ENCODE measurements at regions not wholly inside any gene's neighbourhood (a gene's known extent, or its start where the extent isn't known, plus 50 kb on each side); places are given as distances from the start of the nearest gene placed in this dataset.

DNA sequence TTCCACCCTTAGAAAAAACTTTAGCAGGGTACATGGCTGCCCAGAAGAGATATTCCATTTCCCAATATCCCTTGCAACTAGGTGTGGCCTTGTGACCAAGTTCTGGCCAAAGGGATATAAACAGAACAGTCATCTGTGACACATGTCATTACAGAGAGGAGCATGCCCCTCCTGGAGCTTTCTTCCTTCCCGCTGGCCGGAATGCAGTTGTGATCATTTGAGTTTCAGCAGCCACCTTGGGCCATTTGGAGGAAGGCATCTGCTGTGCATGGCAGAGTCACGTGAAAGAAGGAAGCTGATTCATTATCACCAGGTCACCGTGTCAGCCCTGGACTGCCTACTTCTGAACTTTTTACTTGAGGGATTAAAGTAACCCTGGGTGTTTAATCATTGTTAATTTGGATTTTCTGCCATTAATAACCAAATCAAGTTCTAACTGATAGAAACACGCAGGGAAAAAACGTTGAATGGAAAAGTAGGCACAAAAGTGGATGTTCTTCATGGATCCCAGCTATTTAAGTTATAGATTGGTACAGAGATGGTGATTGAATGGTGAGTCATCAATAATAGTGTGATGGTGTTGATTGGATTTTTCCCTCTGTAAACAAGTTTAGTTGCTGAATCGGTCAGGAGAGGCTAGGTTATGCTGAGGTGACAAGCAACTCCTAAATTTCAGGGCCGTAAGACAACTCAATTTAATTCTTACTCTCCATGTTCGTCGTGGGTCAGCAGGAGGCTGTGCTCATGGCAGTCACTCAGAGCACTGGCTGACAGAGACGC, 80.7 kb upstream of the CCDC167 start:
- H3K79me2 ChIP-seq (ENCODE audit: control insufficient read depth, insufficient read depth, low read length, unreplicated experiment): no peaks in the 10 kb centered on the region
- peaks cover under 1% of the 10 kb centered on the region; the same call in 1 of the 2 replicates for H3K27me3 ChIP-seq (ENCODE audit: insufficient read depth, low read length)
- H3K36me3 ChIP-seq (ENCODE audit: insufficient read depth, low read length): no peaks in the 10 kb centered on the region
- no peak overlapping the region for H3K27ac ChIP-seq (ENCODE audit: low read depth, low read length)
- peaks cover 28% of the 10 kb centered on the region for H3K4me1 ChIP-seq (ENCODE audit: control insufficient read depth, insufficient read depth, low read length, unreplicated experiment)
- no peak overlapping the region for H3K4me3 ChIP-seq (ENCODE audit: low read depth, low read length)
- no peak overlapping the region for H2AFZ ChIP-seq (ENCODE audit: low read length, unreplicated experiment)

- H3K36me3 ChIP-seq (ENCODE audit: insufficient read depth, low read length): no peaks in the 10 kb centered on the region
- H3K79me2 ChIP-seq (ENCODE audit: control insufficient read depth, insufficient read depth, low read length, unreplicated experiment): no peaks in the 10 kb centered on the region
- no peak overlapping the region for H3K27ac ChIP-seq (ENCODE audit: low read depth, low read length)
- H3K4me3 ChIP-seq (ENCODE audit: low read depth, low read length): no peak overlapping the region
- H3K27me3 ChIP-seq (ENCODE audit: insufficient read depth, low read length): no peaks in the 10 kb centered on the region
- peaks cover 28% of the 10 kb centered on the region for H3K4me1 ChIP-seq (ENCODE audit: control insufficient read depth, insufficient read depth, low read length, unreplicated experiment)
- no peak overlapping the region for H2AFZ ChIP-seq (ENCODE audit: low read length, unreplicated experiment)
Measured at GRCh38 chr6:37579444-37580067, 79.9 kb upstream of the CCDC167 start.

GRCh38 chr6:37578104-37578503, 78.4 kb upstream of the CCDC167 start:
- Histone ChIP-seq H3K27ac (ENCODE audit: low read depth, low read length) (no peak overlapping the region), H3K36me3 (ENCODE audit: insufficient read depth, low read length) (no peaks in the 10 kb centered on the region), H3K4me3 (ENCODE audit: low read depth, low read length) (no peak overlapping the region), H2AFZ (ENCODE audit: low read length, unreplicated experiment) (no peak overlapping the region), H3K79me2 (ENCODE audit: control insufficient read depth, insufficient read depth, low read length, unreplicated experiment) (no peaks in the 10 kb centered on the region), H3K4me1 (ENCODE audit: control insufficient read depth, insufficient read depth, low read length, unreplicated experiment) (peaks cover 28% of the 10 kb centered on the region), H3K27me3 (ENCODE audit: insufficient read depth, low read length) (no peaks in the 10 kb centered on the region)

GRCh38 chr6:37576336-37576737, 76.6 kb upstream of the CCDC167 start:
- peaks cover 28% of the 10 kb centered on the region for H3K4me1 ChIP-seq (ENCODE audit: control insufficient read depth, insufficient read depth, low read length, unreplicated experiment)
- H3K27ac ChIP-seq (ENCODE audit: low read depth, low read length): no peak overlapping the region
- no peaks in the 10 kb centered on the region for H3K79me2 ChIP-seq (ENCODE audit: control insufficient read depth, insufficient read depth, low read length, unreplicated experiment)
- no peaks in the 10 kb centered on the region for H3K36me3 ChIP-seq (ENCODE audit: insufficient read depth, low read length)
- no peaks in the 10 kb centered on the region; the same call in 1 of the 2 replicates for H3K27me3 ChIP-seq (ENCODE audit: insufficient read depth, low read length)
- H2AFZ ChIP-seq (ENCODE audit: low read length, unreplicated experiment): no peak overlapping the region
- no peak overlapping the region for H3K4me3 ChIP-seq (ENCODE audit: low read depth, low read length)

DNA sequence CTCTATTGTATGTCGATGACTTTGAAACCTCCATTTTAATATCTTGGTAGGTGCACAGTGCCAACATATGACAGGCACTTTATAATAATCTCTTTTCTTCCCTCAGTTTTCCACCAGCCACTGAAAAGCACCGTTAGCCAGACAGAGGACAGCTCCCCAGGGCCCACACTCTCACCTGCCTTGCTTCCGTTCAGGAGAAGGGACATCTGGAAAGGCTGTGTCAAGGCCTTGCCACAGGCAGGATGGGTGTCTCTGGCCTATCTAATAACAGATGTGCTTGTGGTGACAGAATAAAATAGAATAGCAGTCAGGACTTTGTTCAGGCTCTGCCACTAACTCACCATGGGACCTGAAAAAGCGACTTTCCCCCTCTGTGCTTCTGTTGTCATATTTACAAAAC, 75.5 kb upstream of the CCDC167 start:
- Histone ChIP-seq H2AFZ (ENCODE audit: low read length, unreplicated experiment) (no peak overlapping the region), H3K27me3 (ENCODE audit: insufficient read depth, low read length) (peaks cover 7% of the 10 kb centered on the region), H3K36me3 (ENCODE audit: insufficient read depth, low read length) (no peaks in the 10 kb centered on the region), H3K27ac (ENCODE audit: low read depth, low read length) (no peak overlapping the region), H3K4me1 (ENCODE audit: control insufficient read depth, insufficient read depth, low read length, unreplicated experiment) (peaks cover 23% of the 10 kb centered on the region), H3K79me2 (ENCODE audit: control insufficient read depth, insufficient read depth, low read length, unreplicated experiment) (no peaks in the 10 kb centered on the region), H3K4me3 (ENCODE audit: low read depth, low read length) (no peak overlapping the region)

- no peaks in the 10 kb centered on the region for H3K36me3 ChIP-seq (ENCODE audit: insufficient read depth, low read length)
- no peak overlapping the region for H2AFZ ChIP-seq (ENCODE audit: low read length, unreplicated experiment)
- H3K79me2 ChIP-seq (ENCODE audit: control insufficient read depth, insufficient read depth, low read length, unreplicated experiment): no peaks in the 10 kb centered on the region
- H3K4me3 ChIP-seq (ENCODE audit: low read depth, low read length): no peak overlapping the region
- H3K27ac ChIP-seq (ENCODE audit: low read depth, low read length): no peak overlapping the region
- H3K27me3 ChIP-seq (ENCODE audit: insufficient read depth, low read length): peaks cover 7% of the 10 kb centered on the region
- H3K4me1 ChIP-seq (ENCODE audit: control insufficient read depth, insufficient read depth, low read length, unreplicated experiment): peaks cover 18% of the 10 kb centered on the region
Measured at GRCh38 chr6:37572334-37572733, 72.6 kb upstream of the CCDC167 start.

GRCh38 chr6:37570482-37571133, 70.9 kb upstream of the CCDC167 start:
- Histone ChIP-seq H3K27ac (ENCODE audit: low read depth, low read length) (no peak overlapping the region), H3K27me3 (ENCODE audit: insufficient read depth, low read length) (peaks cover 11% of the 10 kb centered on the region), H3K36me3 (ENCODE audit: insufficient read depth, low read length) (no peaks in the 10 kb centered on the region), H3K4me1 (ENCODE audit: control insufficient read depth, insufficient read depth, low read length, unreplicated experiment) (peaks cover 5% of the 10 kb centered on the region), H2AFZ (ENCODE audit: low read length, unreplicated experiment) (no peak overlapping the region), H3K4me3 (ENCODE audit: low read depth, low read length) (no peak overlapping the region), H3K79me2 (ENCODE audit: control insufficient read depth, insufficient read depth, low read length, unreplicated experiment) (no peaks in the 10 kb centered on the region)

GRCh38 chr6:37569743-37570481, 70.2 kb upstream of the CCDC167 start:
- Histone ChIP-seq H3K4me3 (ENCODE audit: low read depth, low read length) (no peak overlapping the region), H3K79me2 (ENCODE audit: control insufficient read depth, insufficient read depth, low read length, unreplicated experiment) (no peaks in the 10 kb centered on the region), H3K36me3 (ENCODE audit: insufficient read depth, low read length) (no peaks in the 10 kb centered on the region), H3K4me1 (ENCODE audit: control insufficient read depth, insufficient read depth, low read length, unreplicated experiment) (peaks cover 4% of the 10 kb centered on the region), H3K27ac (ENCODE audit: low read depth, low read length) (no peak overlapping the region), H3K27me3 (ENCODE audit: insufficient read depth, low read length) (peaks cover 16% of the 10 kb centered on the region), H2AFZ (ENCODE audit: low read length, unreplicated experiment) (no peak overlapping the region)

GRCh38 chr6:37569317-37569716, 69.6 kb upstream of the CCDC167 start:
- no peak overlapping the region for H3K27ac ChIP-seq (ENCODE audit: low read depth, low read length)
- peaks cover 4% of the 10 kb centered on the region for H3K4me1 ChIP-seq (ENCODE audit: control insufficient read depth, insufficient read depth, low read length, unreplicated experiment)
- peaks cover 22% of the 10 kb centered on the region for H3K27me3 ChIP-seq (ENCODE audit: insufficient read depth, low read length)
- no peak overlapping the region for H3K4me3 ChIP-seq (ENCODE audit: low read depth, low read length)
- H3K36me3 ChIP-seq (ENCODE audit: insufficient read depth, low read length): no peaks in the 10 kb centered on the region
- no peaks in the 10 kb centered on the region for H3K79me2 ChIP-seq (ENCODE audit: control insufficient read depth, insufficient read depth, low read length, unreplicated experiment)
- no peak overlapping the region for H2AFZ ChIP-seq (ENCODE audit: low read length, unreplicated experiment)

- Histone ChIP-seq H3K27ac (ENCODE audit: low read depth, low read length) (no peak overlapping the region), H3K27me3 (ENCODE audit: insufficient read depth, low read length) (peaks cover 22% of the 10 kb centered on the region), H3K79me2 (ENCODE audit: control insufficient read depth, insufficient read depth, low read length, unreplicated experiment) (no peaks in the 10 kb centered on the region), H3K36me3 (ENCODE audit: insufficient read depth, low read length) (no peaks in the 10 kb centered on the region), H3K4me1 (ENCODE audit: control insufficient read depth, insufficient read depth, low read length, unreplicated experiment) (peaks cover 4% of the 10 kb centered on the region), H2AFZ (ENCODE audit: low read length, unreplicated experiment) (no peak overlapping the region), H3K4me3 (ENCODE audit: low read depth, low read length) (no peak overlapping the region)
Measured at GRCh38 chr6:37566950-37567349, 67.3 kb upstream of the CCDC167 start.
